HL-60 (cell line): ENCODE measurements at regions not wholly inside any gene's neighbourhood (a gene's known extent, or its start where the extent isn't known, plus 50 kb on each side); places are given as distances from the start of the nearest gene placed in this dataset.

Experiments
- DNase-seq, 2 experiments: peaks; one replicate each; pipeline ENCODE4 v3.0.0-alpha.2; 2010 to 2020; ENCODE audit warnings: low read depth in 1 of 2, low spot score in 1 of 2
- H3K27ac ChIP-seq: fragments of 250-450 bp; sonication (Bioruptor Pico); replicated peaks from 2 replicates; pipeline ENCODE4 v1.5.1; 2020; ENCODE audit warnings: mild to moderate bottlenecking, moderate library complexity
- H3K27me3 ChIP-seq: fragments of 250-450 bp; sonication (Bioruptor Pico); 2 replicates; pipeline ENCODE4 v1.5.1; 2021; ENCODE audit warnings: mild to moderate bottlenecking, moderate library complexity; ENCODE audit not compliant: insufficient read depth, poor library complexity, severe bottlenecking
- H3K4me3 ChIP-seq: replicated peaks from 2 replicates; pipeline ENCODE4 v1.5.1; 2011; ENCODE audit warnings: mild to moderate bottlenecking, control low read depth, low read length; ENCODE audit not compliant: insufficient read depth
- GABPA ChIP-seq: IDR thresholded peaks from 2 replicates; pipeline ENCODE4 v1.6.1; 2012; ENCODE audit warnings: low read depth
- POLR2AphosphoS5 ChIP-seq: IDR thresholded peaks from 2 replicates; pipeline ENCODE4 v1.6.1; 2012; ENCODE audit warnings: low read depth
- SPI1 ChIP-seq: IDR thresholded peaks from 2 replicates; pipeline ENCODE4 v1.6.1; 2012; ENCODE audit warnings: low read depth, mild to moderate bottlenecking, borderline replicate concordance
- TF ChIP-seq, protein P1 (sequence below): IDR thresholded peaks from 2 replicates; pipeline ENCODE4 v1.6.1; 2012; ENCODE audit warnings: low read depth; ENCODE audit not compliant: insufficient replicate concordance
- TF ChIP-seq, protein P2 (sequence below): IDR thresholded peaks from one replicate; pipeline ENCODE4 v1.5.1; 2011; ENCODE audit warnings: low read length, control low read depth, inconsistent platforms; ENCODE audit not compliant: insufficient read depth

DNA sequence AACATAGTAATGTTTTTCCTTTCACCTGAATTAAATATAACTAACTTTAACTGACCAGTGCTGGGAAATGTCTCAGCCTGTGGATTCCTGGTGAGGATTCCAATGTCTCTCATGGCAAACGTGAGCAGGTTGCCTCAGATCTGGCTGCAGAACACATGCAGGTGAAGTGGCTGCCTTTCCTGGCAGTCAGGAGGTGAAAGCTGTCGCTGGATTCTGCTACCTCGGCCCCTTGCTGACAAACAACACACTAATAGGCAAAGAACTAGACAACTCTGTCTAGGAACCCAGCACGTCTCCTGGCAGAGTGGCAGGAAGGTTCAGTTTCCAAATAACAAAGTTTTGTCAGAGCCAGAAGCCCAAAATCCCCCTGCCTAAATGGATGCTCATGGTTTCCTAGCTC lies 400.8 kb upstream of the PPP2R3A start:
- DNase-seq = no peak
- no peaks in the 10 kb centered on the region for H3K27me3 ChIP-seq
- no peak overlapping the region for H3K4me3 ChIP-seq
- H3K27ac ChIP-seq = no peak overlapping the region
- TF ChIP-seq, protein P1, sequence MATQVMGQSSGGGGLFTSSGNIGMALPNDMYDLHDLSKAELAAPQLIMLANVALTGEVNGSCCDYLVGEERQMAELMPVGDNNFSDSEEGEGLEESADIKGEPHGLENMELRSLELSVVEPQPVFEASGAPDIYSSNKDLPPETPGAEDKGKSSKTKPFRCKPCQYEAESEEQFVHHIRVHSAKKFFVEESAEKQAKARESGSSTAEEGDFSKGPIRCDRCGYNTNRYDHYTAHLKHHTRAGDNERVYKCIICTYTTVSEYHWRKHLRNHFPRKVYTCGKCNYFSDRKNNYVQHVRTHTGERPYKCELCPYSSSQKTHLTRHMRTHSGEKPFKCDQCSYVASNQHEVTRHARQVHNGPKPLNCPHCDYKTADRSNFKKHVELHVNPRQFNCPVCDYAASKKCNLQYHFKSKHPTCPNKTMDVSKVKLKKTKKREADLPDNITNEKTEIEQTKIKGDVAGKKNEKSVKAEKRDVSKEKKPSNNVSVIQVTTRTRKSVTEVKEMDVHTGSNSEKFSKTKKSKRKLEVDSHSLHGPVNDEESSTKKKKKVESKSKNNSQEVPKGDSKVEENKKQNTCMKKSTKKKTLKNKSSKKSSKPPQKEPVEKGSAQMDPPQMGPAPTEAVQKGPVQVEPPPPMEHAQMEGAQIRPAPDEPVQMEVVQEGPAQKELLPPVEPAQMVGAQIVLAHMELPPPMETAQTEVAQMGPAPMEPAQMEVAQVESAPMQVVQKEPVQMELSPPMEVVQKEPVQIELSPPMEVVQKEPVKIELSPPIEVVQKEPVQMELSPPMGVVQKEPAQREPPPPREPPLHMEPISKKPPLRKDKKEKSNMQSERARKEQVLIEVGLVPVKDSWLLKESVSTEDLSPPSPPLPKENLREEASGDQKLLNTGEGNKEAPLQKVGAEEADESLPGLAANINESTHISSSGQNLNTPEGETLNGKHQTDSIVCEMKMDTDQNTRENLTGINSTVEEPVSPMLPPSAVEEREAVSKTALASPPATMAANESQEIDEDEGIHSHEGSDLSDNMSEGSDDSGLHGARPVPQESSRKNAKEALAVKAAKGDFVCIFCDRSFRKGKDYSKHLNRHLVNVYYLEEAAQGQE = no peak
- TF ChIP-seq SPI1 (no peak), POLR2AphosphoS5 (no peak), GABPA (no peak)
- TF ChIP-seq, protein P2, sequence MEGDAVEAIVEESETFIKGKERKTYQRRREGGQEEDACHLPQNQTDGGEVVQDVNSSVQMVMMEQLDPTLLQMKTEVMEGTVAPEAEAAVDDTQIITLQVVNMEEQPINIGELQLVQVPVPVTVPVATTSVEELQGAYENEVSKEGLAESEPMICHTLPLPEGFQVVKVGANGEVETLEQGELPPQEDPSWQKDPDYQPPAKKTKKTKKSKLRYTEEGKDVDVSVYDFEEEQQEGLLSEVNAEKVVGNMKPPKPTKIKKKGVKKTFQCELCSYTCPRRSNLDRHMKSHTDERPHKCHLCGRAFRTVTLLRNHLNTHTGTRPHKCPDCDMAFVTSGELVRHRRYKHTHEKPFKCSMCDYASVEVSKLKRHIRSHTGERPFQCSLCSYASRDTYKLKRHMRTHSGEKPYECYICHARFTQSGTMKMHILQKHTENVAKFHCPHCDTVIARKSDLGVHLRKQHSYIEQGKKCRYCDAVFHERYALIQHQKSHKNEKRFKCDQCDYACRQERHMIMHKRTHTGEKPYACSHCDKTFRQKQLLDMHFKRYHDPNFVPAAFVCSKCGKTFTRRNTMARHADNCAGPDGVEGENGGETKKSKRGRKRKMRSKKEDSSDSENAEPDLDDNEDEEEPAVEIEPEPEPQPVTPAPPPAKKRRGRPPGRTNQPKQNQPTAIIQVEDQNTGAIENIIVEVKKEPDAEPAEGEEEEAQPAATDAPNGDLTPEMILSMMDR = no peak

DNA sequence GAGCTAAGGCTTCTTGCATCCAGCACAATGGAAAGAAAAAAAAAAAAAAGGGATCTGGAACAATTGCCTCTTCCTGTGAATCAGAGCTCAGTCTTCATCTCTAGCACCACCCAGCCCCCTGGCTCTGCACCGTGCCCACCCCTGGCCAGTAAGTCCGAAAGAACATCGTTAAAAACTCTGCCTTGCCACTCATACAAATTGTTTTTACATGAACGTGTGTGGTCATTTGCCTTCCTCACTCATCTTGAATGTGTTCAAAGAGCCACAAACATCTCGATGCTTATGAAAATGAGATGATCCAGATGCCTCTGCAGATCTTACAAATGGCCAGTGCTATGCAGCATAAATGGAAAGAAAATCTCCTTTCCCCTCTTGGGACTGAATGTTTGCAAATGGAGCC lies 400.0 kb upstream of the PPP2R3A start:
- DNase-seq = no peak
- Histone ChIP-seq H3K27me3 (no peaks in the 10 kb centered on the region), H3K27ac (no peak overlapping the region), H3K4me3 (no peak overlapping the region)
- no peak for TF ChIP-seq POLR2AphosphoS5
- no peak for TF ChIP-seq SPI1
- TF ChIP-seq, protein P1 = no peak
- TF ChIP-seq, protein P2 = no peak
- TF ChIP-seq GABPA = no peak

DNA sequence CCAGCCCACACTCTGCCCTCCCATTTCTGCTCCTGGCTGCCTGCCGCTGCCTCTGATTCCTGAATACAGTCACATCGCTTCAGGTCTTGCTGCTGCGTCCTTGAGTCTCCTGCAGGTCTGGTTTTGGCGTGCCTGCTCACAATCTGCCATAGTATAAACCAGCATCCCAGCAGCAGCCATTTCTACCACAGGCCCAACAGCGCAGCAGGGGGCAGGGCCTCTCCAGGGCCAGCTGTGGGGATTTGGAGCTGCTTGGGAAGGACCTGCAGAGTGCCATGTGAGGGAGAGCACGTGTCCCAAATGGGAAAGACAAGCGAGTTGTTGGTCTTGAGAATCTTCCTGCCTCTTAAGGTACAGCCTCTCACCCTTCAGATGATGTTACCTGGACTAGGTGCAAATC lies 398.3 kb upstream of the PPP2R3A start:
- Histone ChIP-seq H3K27me3 (no peaks in the 10 kb centered on the region), H3K27ac (no peak overlapping the region), H3K4me3 (no peak overlapping the region)
- DNase-seq = no peak
- no peak for TF ChIP-seq GABPA
- TF ChIP-seq POLR2AphosphoS5 = no peak
- TF ChIP-seq, protein P1 = no peak

DNA sequence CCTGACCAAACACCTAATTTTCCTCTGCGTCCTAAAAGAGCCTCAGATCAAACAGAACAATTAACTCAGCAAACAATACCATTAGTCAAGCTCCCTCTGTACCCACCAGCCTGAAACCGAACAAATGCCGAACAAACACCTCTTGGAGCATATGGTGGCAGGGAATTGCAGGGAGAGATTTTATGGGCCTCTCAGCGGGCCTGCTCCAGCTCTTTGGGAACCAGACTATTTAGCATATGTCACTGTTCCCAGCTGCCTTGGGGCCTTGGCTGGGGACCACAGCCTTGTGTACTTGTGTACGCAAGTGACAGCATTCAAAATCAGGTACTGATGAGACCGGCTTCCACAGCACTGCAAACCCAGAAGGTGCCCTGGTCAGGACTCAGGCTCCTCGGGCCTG lies 388.8 kb upstream of the PPP2R3A start:
- TF ChIP-seq SPI1 = no peak
- TF ChIP-seq, protein P1 = no peak
- TF ChIP-seq, protein P2 = no peak
- TF ChIP-seq POLR2AphosphoS5 = no peak
- TF ChIP-seq GABPA = no peak
- no peak for DNase-seq

More for the DNA sequence above, 388.8 kb upstream of the PPP2R3A start:
- H3K27me3 ChIP-seq = no peaks in the 10 kb centered on the region
- no peak overlapping the region for H3K4me3 ChIP-seq
- H3K27ac ChIP-seq = no peak overlapping the region
